HCT116 (cell line): ENCODE measurements at regions not wholly inside any gene's neighbourhood (a gene's known extent, or its start where the extent isn't known, plus 50 kb on each side); places are given as distances from the start of the nearest gene placed in this dataset.

Experiments
- ATAC-seq: fragments of 200-7000 bp; cut with Tn5 transposase; 2 replicates; pipeline ENCODE4 v1.9.1; 2020; ENCODE audit warnings: mild to moderate bottlenecking, moderate library complexity
- BruUV-seq: library from RNA; stranded (reverse); fragments of 400-500 nt; replicated peaks from 2 replicates; lab custom pipeline; 2021; lab: Mats Ljungman, UMichigan
- CTCF ChIA-PET: fragments of 300-600 bp; sonication (Branson Sonifier 250); formaldehyde crosslinking; loops from one replicate; lab custom pipeline; 2021; ENCODE audit warnings: antibody characterized with exemption; lab: Charles Lee
- POLR2A ChIA-PET: fragments of 300-600, 350-600 bp; sonication (Branson Sonifier 250); formaldehyde crosslinking; loops from one replicate; lab custom pipeline; 2021; ENCODE audit warnings: antibody characterized with exemption; lab: Charles Lee
- RAD21 ChIA-PET, 2 experiments: fragments of 300-600 bp; sonication (Branson Sonifier 250); formaldehyde crosslinking; loops; one replicate each; lab custom pipeline; 2023; ENCODE audit warnings: low total read pairs in 2 of 2; ENCODE audit not compliant: uncharacterized antibody in 2 of 2, unreplicated experiment in 2 of 2, low non-redundant PET in 1 of 2; lab: Charles Lee
- DNase-seq: peaks from one replicate; pipeline ENCODE4 v3.0.0-alpha.2; 2010; ENCODE audit warnings: low read depth, low spot score
- H2AFZ ChIP-seq: fragments of 200-600 bp; shearing (Covaris generic), sonication (generic); 2 replicates; pipeline ENCODE4 v1.6.1; 2017; ENCODE audit warnings: low read depth, mixed run types, mixed read lengths, antibody characterized with exemption, low read length; ENCODE audit not compliant: poor library complexity, severe bottlenecking
- H3K27ac ChIP-seq: 2 replicates; pipeline ENCODE4 v1.5.1; 2012; ENCODE audit warnings: low read depth, low read length
- H3K27me3 ChIP-seq: fragments of 200-600 bp; sonication (generic); 2 replicates; pipeline ENCODE4 v1.6.1; 2016; ENCODE audit warnings: mixed run types, low read length, mixed read lengths; ENCODE audit not compliant: insufficient read depth
- H3K36me3 ChIP-seq, 2 experiments: fragments of 200-500 bp in 1 of 2; fragments of 200-600 bp in 1 of 2; sonication (Bioruptor generic) in 1 of 2; sonication (generic) in 1 of 2; 2 replicates each; pipeline versions ENCODE4 v1.5.1 to v1.6.1; 2014 to 2016; ENCODE audit warnings: low read length in 2 of 2, inconsistent platforms in 1 of 2, mixed read lengths in 1 of 2, mixed run types in 1 of 2; ENCODE audit not compliant: insufficient read depth in 2 of 2, control insufficient read depth in 1 of 2
- H3K4me1 ChIP-seq, 2 experiments: fragments of 200-600 bp in 1 of 2; sonication (generic) in 1 of 2; 2 replicates each; pipeline versions ENCODE4 v1.5.1 to v1.6.1; 2012 to 2017; ENCODE audit warnings: low read length in 2 of 2, inconsistent platforms in 1 of 2, mild to moderate bottlenecking in 1 of 2, mixed read lengths in 1 of 2, mixed run types in 1 of 2, moderate library complexity in 1 of 2; ENCODE audit not compliant: insufficient read depth in 2 of 2, control insufficient read depth in 1 of 2
- H3K4me2 ChIP-seq: fragments of 200-600 bp; sonication (generic); 2 replicates; pipeline ENCODE4 v1.6.1; 2017; ENCODE audit warnings: mixed run types, low read length, mixed read lengths
- H3K4me3 ChIP-seq, 2 experiments: fragments of 200-600 bp in 1 of 2; sonication (generic) in 1 of 2; replicated peaks in 1 of 2; 2 replicates each; pipeline ENCODE4 v1.5.1; 2011 to 2016; ENCODE audit warnings: low read length in 2 of 2, control low read depth in 1 of 2, low read depth in 1 of 2, mild to moderate bottlenecking in 1 of 2, mixed read lengths in 1 of 2, mixed run types in 1 of 2
- H3K79me2 ChIP-seq: fragments of 200-600 bp; sonication (generic); 2 replicates; pipeline ENCODE4 v1.6.1; 2017; ENCODE audit warnings: mild to moderate bottlenecking, mixed run types, low read length, moderate library complexity, mixed read lengths; ENCODE audit not compliant: insufficient read depth
- H3K9ac ChIP-seq: fragments of 200-600 bp; sonication (generic); 2 replicates; pipeline ENCODE4 v1.6.1; 2016; ENCODE audit warnings: low read length, mixed read lengths
- H3K9me2 ChIP-seq: fragments of 200-600 bp; sonication (generic), shearing (Covaris generic); 2 replicates; pipeline ENCODE4 v1.6.1; 2017; ENCODE audit warnings: mixed run types, mild to moderate bottlenecking, moderate library complexity; ENCODE audit not compliant: insufficient read depth
- H3K9me3 ChIP-seq, 2 experiments: fragments of 200-500 bp in 1 of 2; fragments of 200-600 bp in 1 of 2; sonication (Bioruptor generic) in 1 of 2; sonication (generic) in 1 of 2; 2 replicates each; pipeline ENCODE4 v1.6.1; 2014 to 2017; ENCODE audit warnings: low read length in 2 of 2, mixed read lengths in 2 of 2, inconsistent platforms in 1 of 2, low read depth in 1 of 2, mild to moderate bottlenecking in 1 of 2, mixed run types in 1 of 2, moderate library complexity in 1 of 2; ENCODE audit not compliant: control insufficient read depth in 1 of 2, insufficient read depth in 1 of 2
- H4K20me1 ChIP-seq: fragments of 200-600 bp; sonication (generic), shearing (Covaris generic); 2 replicates; pipeline ENCODE4 v1.6.1; 2017; ENCODE audit warnings: mixed run types, mild to moderate bottlenecking, moderate library complexity; ENCODE audit not compliant: insufficient read depth
- CBX3 ChIP-seq: IDR thresholded peaks from 2 replicates; pipeline ENCODE4 v1.6.1; 2012; ENCODE audit warnings: low read depth
- CEBPB ChIP-seq: IDR thresholded peaks from 2 replicates; pipeline ENCODE4 v1.6.1; 2012; ENCODE audit warnings: low read depth
- ELF1 ChIP-seq: IDR thresholded peaks from 2 replicates; pipeline ENCODE4 v1.6.1; 2012; ENCODE audit warnings: low read depth, borderline replicate concordance
- POLR2AphosphoS5 ChIP-seq: IDR thresholded peaks from 2 replicates; pipeline ENCODE4 v1.6.1; 2011; ENCODE audit warnings: mild to moderate bottlenecking, low read depth, low read length, moderate library complexity
- RAD21 ChIP-seq: IDR thresholded peaks from 2 replicates; pipeline ENCODE4 v1.6.1; 2012; ENCODE audit warnings: low read depth, mild to moderate bottlenecking
- SIN3A ChIP-seq: IDR thresholded peaks from 2 replicates; pipeline ENCODE4 v1.6.1; 2012; ENCODE audit warnings: low read depth
- SP1 ChIP-seq: IDR thresholded peaks from 2 replicates; pipeline ENCODE4 v1.6.1; 2012; ENCODE audit warnings: low read depth
- TCF7L2 ChIP-seq: IDR thresholded peaks from 2 replicates; pipeline ENCODE4 v1.7.0; 2011; ENCODE audit warnings: borderline replicate concordance, inconsistent platforms; ENCODE audit not compliant: insufficient read depth, insufficient read length; ENCODE audit errors: extremely low read depth
- ZFX ChIP-seq: fragments of 450-650 bp; IDR thresholded peaks from 2 replicates; pipeline ENCODE4 v1.6.1; 2017
- ZNF274 ChIP-seq: fragments of 200-500 bp; sonication (Bioruptor generic); IDR thresholded peaks from 2 replicates; pipeline ENCODE4 v1.6.1; 2014; ENCODE audit warnings: mild to moderate bottlenecking, low read depth, low read length, inconsistent platforms
- intact Hi-C: fragments of 100-400 bp; cut with micrococcal nuclease; formaldehyde crosslinking; loops from 2 replicates; pipeline ENCODE4 v1.10.0; 2022
- TF ChIP-seq, protein P1 (sequence below): IDR thresholded peaks from 2 replicates; pipeline ENCODE4 v1.6.1; 2012; ENCODE audit warnings: low read depth
- TF ChIP-seq, protein P2 (sequence below), 3 experiments: fragments of 200-600 bp in 1 of 3; sonication (generic) in 1 of 3; IDR thresholded peaks in 2 of 3; conservative IDR thresholded peaks in 1 of 3; 2 replicates each; pipeline ENCODE4 v1.5.1; 2012 to 2017; ENCODE audit warnings: low read depth in 2 of 3, low read length in 2 of 3, antibody characterized with exemption in 1 of 3, borderline replicate concordance in 1 of 3, control low read depth in 1 of 3, mild to moderate bottlenecking in 1 of 3, mixed read lengths in 1 of 3, mixed run types in 1 of 3, moderate library complexity in 1 of 3; ENCODE audit not compliant: insufficient read depth in 1 of 3

DNA sequence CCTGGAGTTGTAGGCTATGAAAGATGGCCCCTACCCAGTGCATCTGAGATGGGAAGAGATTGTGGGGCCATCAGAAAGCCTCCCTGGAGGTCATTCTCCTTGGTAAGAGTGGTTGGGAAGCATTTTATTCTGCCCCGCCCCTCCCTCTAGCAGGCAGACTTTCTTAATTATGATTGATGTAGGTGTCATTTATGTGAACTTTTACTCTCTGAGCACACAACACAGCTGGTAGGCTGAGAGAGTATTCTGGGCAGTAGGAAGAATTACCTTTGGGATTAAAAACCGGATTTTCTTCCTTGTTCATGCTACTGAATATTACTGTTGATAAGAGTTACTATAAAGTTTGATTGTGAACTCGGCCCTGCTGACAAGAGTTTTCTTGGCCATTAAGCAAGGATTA is 266.8 kb downstream of the TTC6 start:
- DNase-seq = no peak
- TF ChIP-seq RAD21 = no peak
- TF ChIP-seq, all 23 proteins: peak for 0
- intact Hi-C loops = no loop called here
- no peak overlapping the region for H3K4me3 ChIP-seq
- POLR2A ChIA-PET = no interaction called here
- H3K79me2 ChIP-seq = no peaks in the 10 kb centered on the region
- H3K4me1 ChIP-seq = no peaks in the 10 kb centered on the region
- CTCF ChIA-PET = no interaction called here
- H3K9me3 ChIP-seq = no peaks in the 10 kb centered on the region
- no peak overlapping the region for H3K9ac ChIP-seq
- no peak overlapping the region for H2AFZ ChIP-seq
- no peaks in the 10 kb centered on the region for H3K9me2 ChIP-seq
- H4K20me1 ChIP-seq = no peaks in the 10 kb centered on the region
- no peaks in the 10 kb centered on the region for H3K36me3 ChIP-seq
- no peak for ATAC-seq
- no peak overlapping the region for H3K27ac ChIP-seq
- RAD21 ChIA-PET = no interaction called here
- no peak overlapping the region for H3K4me2 ChIP-seq
- BruUV-seq = no TSS peak
- H3K27me3 ChIP-seq = no peaks in the 10 kb centered on the region

- H3K4me3 ChIP-seq = no peak overlapping the region
- H4K20me1 ChIP-seq = no peaks in the 10 kb centered on the region
- no peak for DNase-seq
- H3K9me3 ChIP-seq = no peaks in the 10 kb centered on the region
- no peak overlapping the region for H3K27ac ChIP-seq
- H3K79me2 ChIP-seq = no peaks in the 10 kb centered on the region
- no peak overlapping the region for H3K9ac ChIP-seq
- no peaks in the 10 kb centered on the region for H3K27me3 ChIP-seq
- no TSS peak for BruUV-seq
- ChIA-PET RAD21 (no interaction called here), POLR2A (no interaction called here), CTCF (interaction anchor here (1.2 kb wide), 1 partner anchor 10 kb away, joined by 4 read pairs; no protein-coding TSS in a partner anchor)
- TF ChIP-seq POLR2AphosphoS5 (no peak), ELF1 (no peak), SIN3A (no peak), CBX3 (no peak), ZNF274 (no peak), TCF7L2 (no peak), CEBPB (no peak), ZFX (no peak), SP1 (no peak)
- TF ChIP-seq, protein P1, sequence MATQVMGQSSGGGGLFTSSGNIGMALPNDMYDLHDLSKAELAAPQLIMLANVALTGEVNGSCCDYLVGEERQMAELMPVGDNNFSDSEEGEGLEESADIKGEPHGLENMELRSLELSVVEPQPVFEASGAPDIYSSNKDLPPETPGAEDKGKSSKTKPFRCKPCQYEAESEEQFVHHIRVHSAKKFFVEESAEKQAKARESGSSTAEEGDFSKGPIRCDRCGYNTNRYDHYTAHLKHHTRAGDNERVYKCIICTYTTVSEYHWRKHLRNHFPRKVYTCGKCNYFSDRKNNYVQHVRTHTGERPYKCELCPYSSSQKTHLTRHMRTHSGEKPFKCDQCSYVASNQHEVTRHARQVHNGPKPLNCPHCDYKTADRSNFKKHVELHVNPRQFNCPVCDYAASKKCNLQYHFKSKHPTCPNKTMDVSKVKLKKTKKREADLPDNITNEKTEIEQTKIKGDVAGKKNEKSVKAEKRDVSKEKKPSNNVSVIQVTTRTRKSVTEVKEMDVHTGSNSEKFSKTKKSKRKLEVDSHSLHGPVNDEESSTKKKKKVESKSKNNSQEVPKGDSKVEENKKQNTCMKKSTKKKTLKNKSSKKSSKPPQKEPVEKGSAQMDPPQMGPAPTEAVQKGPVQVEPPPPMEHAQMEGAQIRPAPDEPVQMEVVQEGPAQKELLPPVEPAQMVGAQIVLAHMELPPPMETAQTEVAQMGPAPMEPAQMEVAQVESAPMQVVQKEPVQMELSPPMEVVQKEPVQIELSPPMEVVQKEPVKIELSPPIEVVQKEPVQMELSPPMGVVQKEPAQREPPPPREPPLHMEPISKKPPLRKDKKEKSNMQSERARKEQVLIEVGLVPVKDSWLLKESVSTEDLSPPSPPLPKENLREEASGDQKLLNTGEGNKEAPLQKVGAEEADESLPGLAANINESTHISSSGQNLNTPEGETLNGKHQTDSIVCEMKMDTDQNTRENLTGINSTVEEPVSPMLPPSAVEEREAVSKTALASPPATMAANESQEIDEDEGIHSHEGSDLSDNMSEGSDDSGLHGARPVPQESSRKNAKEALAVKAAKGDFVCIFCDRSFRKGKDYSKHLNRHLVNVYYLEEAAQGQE = no peak
- TF ChIP-seq, protein P2, sequence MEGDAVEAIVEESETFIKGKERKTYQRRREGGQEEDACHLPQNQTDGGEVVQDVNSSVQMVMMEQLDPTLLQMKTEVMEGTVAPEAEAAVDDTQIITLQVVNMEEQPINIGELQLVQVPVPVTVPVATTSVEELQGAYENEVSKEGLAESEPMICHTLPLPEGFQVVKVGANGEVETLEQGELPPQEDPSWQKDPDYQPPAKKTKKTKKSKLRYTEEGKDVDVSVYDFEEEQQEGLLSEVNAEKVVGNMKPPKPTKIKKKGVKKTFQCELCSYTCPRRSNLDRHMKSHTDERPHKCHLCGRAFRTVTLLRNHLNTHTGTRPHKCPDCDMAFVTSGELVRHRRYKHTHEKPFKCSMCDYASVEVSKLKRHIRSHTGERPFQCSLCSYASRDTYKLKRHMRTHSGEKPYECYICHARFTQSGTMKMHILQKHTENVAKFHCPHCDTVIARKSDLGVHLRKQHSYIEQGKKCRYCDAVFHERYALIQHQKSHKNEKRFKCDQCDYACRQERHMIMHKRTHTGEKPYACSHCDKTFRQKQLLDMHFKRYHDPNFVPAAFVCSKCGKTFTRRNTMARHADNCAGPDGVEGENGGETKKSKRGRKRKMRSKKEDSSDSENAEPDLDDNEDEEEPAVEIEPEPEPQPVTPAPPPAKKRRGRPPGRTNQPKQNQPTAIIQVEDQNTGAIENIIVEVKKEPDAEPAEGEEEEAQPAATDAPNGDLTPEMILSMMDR (IDR thresholded peaks at IDR 0.05 in 2 of 3, conservative IDR thresholded peaks at IDR 0.05 in 1 of 3; ENCODE audit: borderline replicate concordance in 1 of 3, insufficient read depth in 1 of 3, low read depth in 2 of 3, low read length in 2 of 3) = no peak
- no peak for ATAC-seq
- intact Hi-C loops = no loop called here
- no peaks in the 10 kb centered on the region for H3K36me3 ChIP-seq
- H2AFZ ChIP-seq = no peak overlapping the region
- no peaks in the 10 kb centered on the region for H3K9me2 ChIP-seq
- H3K4me1 ChIP-seq = no peaks in the 10 kb centered on the region
- H3K4me2 ChIP-seq = no peak overlapping the region
Observed at GRCh38 chr14:37864128-37864527, 268.7 kb downstream of the TTC6 start.
